NCI-H526 (cell line): ENCODE measurements at regions not wholly inside any gene's neighbourhood (a gene's known extent, or its start where the extent isn't known, plus 50 kb on each side); places are given as distances from the start of the nearest gene placed in this dataset.
A peak's percentile ranks its signal among the peaks of the same experiment; 100 is the strongest.

Source experiments
- DNase-seq, 2 experiments: peaks; one replicate each; lab custom pipeline; 2025; lab: John Stamatoyannopoulos, UW

DNA sequence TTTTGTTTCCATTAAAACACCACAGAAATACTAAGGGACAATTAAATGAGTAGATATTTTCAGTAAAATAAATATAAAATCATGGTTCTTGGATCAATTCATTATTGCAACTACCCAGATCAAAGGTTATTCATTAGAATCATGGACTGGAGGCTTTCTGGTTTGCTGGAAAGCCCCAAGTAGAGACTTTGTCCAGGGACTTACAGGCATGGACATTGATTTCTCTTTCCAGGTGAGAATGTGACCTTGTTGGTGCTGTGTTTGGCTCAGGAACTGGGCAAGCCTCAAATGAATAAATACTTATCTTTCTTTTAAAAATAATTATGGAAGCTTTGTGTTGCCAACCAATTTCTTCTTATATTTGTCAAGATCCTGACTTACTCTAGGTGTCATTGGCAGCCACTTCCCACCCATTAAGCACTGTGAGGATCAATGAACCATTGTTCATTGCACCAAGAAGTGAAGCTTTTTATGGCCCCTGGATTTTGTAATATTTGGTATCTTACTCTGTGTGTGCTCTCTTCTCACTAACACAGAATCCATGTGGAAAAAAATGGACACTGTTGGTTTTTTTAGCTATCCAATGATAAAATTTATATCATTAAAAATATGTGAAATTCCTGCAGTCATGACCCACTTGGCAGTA, 205.8 kb upstream of the NRXN1 start:
- no peak for DNase-seq

DNA sequence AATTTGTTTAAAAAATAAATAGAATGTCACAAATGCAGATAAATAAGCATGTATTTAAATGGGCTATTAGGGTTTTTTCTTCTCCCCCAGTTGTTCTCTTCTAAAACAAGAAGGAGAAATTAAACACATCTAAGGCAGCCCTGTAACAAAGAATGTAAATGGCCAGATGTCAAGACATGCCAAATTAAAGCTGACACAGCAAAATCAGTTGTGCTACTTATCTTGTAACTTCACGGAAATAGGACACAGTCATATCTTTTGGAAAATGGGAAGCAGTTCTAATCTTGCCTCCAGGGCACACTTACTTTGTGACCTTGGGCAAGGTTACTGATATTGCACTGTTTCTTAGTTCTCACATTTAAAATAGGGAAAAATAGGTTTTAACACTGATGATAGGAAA, 200.1 kb upstream of the NRXN1 start:
- DNase-seq = no peak

DNA sequence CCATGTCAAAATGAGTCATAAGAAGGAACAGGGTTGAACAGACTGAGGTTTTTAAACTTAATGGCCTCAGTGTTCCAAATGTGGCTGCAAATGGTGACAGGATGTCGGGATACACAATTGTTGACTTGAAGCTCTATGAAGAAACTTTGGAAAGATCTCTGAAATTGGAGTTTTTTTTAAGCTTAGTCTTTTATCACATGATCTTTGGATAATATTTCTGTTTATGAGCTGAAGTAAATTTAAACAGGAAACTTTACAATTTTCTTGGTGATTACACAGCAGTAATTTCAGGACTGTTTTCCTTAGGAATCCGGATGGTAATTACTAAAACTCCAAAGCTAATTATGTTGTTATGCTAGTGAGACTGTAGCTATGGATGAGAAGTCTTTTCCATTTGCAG, 199.1 kb upstream of the NRXN1 start:
- DNase-seq = no peak

DNA sequence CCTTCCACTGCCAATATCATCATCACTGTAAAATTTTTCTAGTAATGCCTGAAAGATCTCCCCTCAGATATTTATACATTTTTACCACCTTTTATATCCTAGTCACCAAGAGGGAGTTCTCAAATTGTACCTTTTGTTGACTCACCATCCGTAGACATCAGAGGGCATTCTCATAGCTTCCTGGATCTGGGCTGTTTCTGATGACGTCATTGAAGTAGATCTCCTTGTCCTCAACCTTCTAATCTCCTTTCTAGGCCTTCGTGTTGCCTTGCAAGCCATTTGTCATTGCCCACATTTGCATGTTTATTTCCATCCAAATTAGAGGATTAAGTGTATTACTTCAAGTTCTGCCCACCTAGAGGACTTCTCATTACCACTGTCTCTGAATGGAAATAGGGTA, 193.4 kb upstream of the NRXN1 start:
- DNase-seq = no peak

DNA sequence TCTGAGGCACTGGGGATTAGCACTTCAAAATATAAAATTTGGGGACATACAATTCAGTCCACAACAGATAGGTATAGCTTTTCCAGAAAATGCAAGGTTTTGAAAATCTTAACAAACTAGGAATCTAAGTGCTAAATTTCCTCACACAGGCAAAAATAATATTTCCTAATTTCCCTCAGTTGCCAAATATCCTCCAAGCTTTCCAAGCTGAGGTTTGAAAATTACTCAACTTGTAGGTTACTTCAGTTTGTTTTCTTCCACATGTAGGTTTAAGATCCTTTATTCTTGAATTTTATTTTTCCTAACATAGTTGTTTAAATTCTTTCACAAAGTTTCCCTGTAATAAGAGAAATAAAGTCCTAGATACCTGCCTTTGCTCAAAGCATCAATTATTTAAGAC, 192.9 kb upstream of the NRXN1 start:
- no peak for DNase-seq

DNA sequence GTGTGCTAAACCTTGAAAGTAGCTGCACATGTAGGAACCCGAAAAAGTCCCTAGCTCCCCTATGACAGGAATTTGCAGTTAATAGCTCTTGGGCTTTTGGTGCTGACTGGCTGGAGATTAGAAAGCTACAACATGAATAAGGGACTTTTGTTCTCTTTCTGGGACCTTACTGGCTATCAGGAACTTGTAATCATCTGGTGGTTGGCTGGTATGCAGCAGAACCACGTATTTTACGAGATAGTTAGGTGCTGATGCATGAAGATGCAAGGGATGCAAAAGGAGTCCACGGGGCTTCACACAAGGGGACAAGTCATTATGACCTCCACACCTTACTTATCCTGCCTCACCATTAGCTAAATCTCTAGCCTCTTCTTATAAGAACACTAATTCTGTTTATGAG, 190.2 kb upstream of the NRXN1 start:
- no peak for DNase-seq

DNA sequence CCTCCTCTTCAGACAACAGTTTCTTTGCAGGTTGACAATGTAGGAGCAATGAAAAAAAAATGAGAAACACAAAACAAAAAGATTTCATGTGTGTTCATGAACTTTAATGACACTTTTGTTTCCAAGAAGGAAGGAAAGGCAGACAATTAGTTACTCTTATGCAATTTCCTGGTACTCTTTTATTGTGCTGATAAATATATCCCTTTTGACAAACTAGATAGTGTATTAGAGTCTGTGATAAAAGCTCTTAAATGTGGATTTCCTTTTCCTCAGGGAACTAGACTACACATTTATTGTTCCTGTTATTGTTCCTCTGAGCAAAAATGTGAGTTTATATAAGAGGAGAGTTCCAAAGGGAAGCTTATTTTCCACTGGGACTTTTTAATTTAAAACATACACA, 188.7 kb upstream of the NRXN1 start:
- no peak for DNase-seq

DNA sequence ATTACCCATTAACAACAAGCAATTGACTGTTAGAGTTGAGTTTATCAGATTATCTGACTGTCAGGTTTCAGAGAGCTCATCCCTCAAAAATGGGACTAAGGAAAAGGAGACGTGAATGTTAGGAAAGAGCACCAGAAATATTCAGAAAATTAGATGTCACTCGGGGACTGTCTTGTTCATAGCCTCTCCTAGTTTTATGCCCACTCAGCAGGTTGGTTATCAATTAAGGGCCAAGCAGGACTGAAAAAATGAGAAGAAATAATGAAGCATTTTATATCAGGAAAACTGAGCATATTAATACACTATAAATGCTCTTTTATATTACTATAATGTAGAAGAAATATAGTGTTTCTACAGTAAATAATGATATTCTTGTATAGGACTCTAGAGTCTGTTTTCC, 188.1 kb upstream of the NRXN1 start:
- no peak for DNase-seq

DNA sequence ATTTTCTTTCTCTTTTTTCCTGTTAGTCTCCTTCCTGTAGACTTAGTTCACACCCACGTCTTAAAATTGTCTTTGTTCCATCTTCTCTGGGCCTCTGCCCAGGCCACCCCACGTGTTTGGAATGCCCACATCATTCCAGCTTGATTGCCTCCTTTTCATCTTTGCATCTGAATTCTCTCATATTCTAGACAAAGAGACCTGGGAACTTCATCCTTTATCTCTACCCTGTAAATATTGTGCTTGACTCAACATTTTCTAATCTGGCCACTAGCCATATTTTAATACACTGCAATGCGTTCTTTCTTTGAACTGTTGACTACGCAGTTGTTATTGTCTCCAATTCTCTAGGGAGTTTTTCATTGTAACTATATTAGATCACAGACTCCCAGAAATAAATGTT, 187.5 kb upstream of the NRXN1 start:
- DNase-seq = no peak

DNA sequence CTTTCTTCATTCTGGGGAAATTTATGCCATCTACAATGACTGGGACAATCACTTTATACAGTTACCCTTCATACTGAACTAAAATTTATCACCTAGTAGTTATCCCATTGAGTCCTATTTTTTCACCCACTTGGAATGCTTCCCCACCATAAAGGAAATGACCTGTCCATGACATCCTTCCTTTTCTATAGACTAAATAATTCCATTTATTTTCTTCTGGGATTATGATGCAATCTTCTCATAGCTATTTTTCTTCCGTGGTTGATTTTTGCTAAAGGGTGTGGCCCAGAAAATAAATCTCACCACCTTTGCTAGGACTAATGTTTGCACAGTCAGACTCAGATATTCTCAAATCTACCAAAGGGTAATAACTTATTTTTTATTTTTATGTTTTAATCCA, 186.1 kb upstream of the NRXN1 start:
- DNase-seq = no peak

DNA sequence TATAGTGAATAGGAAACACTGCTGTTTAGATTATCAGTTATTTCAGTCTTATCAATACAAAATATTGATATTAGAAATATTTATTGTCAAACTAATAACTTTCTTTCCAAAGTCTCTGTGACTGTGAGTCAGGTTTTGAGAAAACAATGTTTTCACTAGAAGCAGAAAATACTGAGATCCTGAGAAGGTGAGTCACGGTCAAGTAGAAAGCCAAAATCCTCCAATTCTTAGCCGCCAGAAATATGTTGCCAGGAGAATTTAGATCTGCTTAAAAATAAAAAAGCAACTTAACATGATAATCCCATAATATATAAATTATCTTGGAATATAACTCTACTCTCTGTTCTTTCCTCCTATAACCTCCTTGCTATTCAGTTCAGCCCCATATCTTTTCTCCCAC, 181.9 kb upstream of the NRXN1 start:
- no peak for DNase-seq

DNA sequence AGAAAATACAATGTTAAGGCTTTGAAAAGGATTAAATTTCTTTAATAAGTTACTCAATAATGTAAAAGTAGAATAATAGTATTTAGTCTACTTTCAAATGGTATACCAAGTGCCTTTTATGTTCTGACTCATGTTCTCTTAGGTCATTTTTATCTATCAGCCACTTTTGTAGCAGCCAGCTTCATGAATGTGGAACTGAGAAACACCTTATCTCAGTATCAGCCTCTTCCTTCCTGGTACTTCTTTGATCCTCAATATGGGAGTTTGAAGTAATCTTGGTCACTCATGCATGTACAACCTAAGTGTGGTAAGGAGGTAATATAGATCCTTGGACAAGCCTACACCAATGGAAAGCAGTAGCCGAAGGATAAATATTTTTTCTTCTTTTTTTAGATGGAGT, 180.4 kb upstream of the NRXN1 start:
- no peak for DNase-seq

DNA sequence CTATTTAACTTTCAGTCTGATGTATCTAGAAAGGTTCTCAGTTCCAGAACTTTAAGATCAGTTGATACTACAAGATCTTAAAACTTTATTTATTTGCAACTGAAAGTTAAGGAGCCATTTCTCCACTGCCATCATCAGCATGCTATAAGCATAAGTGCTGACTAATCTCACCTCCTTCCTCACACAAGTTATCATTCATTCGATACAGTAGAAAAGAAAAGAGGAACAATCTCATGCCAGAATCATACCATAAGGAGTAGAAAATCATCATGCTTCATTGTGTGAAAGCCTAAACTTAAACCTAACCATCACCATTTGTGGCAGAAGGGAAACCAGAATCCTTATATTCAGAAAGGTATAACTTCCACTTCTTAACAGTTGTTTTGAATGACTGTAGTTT, 176.6 kb upstream of the NRXN1 start:
- DNase-seq = no peak

DNA sequence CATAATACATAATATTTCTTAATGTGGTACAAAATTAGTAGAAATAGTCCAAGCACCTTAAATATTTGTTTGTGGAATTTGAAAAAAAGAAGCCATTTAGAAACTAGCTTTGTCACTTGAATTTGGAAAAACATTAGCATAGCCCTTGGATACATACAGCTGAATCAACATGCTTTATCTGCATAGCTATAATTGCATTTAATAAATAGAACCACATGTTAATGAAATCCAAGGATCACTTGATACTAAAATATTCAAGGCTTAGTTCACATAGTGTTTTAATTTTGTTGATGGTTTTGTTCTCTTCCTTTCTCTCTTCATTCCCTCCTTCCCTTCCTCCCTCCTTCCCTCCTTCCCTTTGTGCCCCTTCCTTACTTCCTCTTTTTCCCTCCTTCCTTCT, 169.4 kb upstream of the NRXN1 start:
- DNase-seq = no peak

DNA sequence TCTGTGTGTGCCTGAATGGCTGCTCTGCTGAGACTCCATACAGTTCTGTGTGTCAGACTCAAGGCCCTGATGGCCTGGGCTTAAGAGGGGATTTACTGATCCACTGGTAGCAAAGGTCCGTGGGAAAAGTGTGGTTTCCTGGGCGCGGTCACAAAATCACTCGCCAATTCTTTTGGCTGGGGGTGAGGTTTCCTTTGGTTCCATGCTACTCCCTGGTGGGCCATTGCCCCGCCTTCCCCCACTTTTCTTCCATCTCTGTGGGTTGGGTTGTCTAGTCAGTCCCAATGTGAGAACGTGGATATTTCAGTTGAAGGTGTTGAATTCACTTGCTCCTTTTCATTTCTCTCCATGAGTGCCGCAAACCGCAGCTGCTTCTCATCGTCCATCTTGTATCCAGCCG, 162.7 kb upstream of the NRXN1 start:
- DNase-seq = no peak

DNA sequence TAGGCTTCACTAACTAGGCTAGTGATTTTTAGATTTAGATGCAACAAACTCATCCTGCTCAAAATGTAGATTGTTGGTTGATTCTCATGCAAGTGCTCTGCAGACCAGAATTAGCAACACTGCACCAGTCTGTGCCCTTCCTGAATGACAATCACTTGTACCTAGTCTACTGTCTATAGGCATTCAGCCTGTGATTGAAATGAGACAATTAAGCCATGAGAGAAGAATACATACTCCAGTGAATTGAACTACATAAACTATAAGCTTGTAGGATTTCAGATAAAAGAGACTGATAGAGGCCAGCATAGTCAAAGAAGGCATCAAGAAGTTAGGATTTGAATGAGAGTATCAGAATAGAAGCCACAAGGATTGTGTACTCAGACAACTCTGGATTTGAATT, 138.3 kb upstream of the NRXN1 start:
- no peak for DNase-seq

DNA sequence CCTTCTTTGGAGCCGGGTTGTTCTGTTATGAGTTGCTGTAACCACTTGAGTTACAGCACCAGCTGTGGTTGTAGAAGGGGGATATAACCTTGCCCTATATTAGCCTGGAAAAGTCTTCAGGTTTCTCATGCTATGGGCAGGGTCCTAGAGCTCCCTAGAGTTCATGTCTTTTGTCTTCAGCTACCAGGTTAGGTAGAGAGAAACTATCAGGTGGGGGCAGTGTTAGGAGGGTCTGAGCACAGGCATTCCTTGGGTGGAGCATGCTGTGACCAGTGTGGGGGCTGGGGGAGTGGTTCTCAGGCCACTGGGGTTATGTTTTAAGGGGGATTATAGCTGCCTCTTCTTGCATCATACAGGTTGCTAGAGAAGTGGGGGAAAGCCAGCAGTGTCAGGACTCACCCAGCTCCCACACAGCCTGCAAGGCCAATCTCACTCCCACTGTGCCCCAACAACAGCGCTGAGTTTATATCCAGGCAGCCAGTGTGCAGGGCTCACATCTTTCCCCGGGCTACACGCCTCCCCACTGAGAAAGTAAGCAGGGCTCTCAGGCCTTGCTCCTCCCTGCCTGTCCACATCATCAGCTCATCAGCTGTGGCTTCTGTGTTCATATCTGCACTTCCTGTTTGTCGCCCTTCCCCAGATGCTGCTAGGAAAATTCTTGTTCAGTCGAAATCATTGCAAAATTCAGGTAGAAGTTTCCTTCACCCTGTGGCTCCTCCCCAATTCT, 133.8 kb upstream of the NRXN1 start:
- DNase-seq = no peak

DNA sequence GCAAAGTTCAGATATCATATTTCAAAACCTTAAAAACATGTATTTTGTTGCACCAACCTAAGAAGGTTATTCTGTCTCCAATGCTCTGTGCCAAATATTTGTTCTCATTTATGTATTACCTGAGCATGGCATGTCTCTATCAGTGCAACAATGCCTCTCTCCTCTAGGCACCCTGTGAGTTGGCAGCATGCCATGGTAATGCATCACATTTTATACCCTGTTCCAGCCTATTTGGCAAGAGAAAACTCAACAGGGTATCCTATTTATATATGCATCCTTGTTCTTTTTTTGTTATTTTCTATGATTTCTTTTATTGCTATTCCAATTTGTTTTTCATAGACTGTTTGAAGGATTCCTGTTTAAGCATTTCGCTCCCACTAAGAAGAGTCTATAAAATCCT, 126.3 kb upstream of the NRXN1 start:
- no peak for DNase-seq

DNA sequence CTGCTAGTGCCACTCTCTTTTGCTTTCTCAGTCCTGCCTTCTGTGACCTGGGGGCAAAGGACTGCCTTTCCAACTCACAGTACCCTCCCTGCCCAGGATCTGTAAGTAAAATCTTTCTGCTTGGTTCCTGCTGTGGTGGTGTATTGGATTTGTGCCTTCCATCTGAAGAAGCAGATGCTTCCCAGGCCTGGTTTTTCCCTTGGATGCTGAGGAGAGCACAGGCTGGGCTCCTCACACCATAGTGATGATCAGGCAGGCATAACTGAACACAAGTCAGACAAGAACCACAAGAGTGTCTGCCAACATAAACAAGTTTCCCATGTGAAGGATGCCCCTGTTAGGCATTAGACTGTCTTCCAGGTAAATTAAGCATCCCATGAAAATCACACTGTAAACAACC, 121.3 kb upstream of the NRXN1 start:
- DNase-seq = no peak

DNA sequence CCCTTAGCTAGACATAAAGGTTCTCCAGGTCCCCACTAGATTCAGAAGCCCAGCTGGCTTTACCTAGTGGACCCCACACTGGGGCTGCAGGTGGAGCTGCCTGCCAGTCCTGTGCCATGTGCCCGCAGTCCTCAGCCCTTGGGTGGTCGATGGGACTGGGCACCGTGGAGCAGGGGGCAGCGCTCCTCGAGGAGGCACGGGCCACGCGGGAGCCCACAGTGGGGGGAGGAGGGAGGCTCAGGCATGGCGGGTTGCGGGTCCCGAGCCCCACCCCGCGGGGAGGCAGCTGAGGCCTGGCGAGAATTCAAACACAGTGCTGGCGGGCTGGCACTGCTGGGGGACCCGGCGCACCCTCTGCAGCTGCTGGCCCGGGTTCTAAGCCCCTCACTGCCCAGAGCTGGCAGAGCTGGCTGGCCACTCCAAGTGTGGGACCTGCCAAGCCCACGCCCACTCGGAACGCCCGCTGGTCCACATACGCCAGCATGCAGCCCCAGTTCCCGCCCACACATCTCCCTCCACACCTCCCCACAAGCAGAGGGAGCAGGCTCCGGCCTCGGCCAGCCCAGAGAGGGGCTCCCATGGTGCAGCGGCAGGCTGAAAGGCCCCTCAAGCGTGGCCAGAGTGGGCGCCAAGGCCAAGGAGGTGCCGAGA, 119.7 kb upstream of the NRXN1 start:
- DNase-seq = no peak

DNA sequence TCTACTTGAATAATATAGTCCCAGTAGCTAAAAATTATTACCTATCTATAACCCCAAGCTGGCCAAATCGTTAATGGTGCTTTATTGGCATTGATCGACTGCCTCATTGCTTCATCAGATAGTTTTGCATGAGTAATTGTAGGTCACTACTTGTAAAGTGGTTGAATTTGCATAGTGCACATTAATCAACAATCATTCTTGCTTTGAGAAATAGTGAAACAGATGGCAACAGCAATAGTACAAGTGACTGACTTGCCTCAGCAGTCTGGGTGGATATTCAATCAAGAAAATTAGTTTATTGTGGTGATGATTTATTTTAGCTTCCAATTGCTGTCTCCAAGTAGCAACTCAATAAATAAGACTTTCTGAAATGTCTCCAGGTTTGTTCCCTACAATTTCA, 117.8 kb upstream of the NRXN1 start:
- DNase-seq = peak; percentile 29 to 30

DNA sequence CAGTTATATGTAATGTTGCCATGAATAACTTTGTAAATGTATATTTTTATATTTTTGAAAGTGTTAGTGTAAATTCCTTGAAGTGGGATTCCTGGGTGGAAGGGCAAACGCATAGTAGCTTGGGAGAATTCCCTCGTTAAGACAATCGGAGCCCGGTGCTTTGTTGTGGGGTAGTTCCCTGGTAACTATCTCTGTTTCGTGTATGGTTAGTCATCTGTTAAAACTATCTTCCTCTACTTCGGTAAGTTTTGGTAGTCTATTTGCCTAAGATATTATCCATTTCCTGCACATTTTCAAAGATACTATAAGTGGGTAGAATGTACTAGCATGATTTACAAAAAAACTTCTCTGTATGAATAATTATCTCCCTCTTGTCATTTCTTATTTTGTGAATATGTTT, 113.8 kb upstream of the NRXN1 start:
- no peak for DNase-seq

DNA sequence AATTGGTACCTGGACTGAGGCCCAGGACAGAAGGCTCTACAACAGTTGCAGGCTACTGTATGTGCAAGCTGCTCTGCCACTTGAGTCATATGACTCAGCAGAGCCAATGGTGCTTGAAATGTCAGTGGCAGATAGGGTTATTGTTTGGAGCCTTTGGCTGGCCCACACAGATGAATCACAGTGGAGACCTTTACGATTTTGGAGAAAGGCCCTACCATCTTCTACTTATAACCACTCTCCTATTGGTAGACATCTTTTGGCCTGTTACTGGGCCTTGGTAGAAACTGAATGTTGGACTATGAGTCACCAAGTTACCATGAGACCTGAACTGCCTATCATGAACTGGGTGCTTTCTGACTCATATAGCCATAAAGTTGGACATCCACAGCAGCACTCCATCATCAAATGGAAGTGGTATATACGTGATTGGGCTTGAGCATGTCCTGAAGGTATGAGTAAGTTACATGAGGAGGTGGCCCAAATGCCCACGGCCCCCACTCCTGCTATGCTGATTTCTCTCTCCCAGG, 88.9 kb upstream of the NRXN1 start:
- DNase-seq = no peak
